WTC11 (cell line): ENCODE measurements at regions not wholly inside any gene's neighbourhood (a gene's known extent, or its start where the extent isn't known, plus 50 kb on each side); places are given as distances from the start of the nearest gene placed in this dataset.

ENCODE experiments used
- ATAC-seq: fragments of 200-7000 bp; cut with Tn5 transposase; 2 replicates; pipeline ENCODE4 v1.10.0; 2021; ENCODE audit warnings: mild to moderate bottlenecking, moderate library complexity
- CTCF ChIA-PET: fragments of 300-600 bp; sonication (Branson Sonifier 250); formaldehyde crosslinking; loops from one replicate; lab custom pipeline; 2021; ENCODE audit warnings: antibody characterized with exemption; lab: Charles Lee
- POLR2A ChIA-PET: fragments of 350-600 bp; sonication (Branson Sonifier 250); formaldehyde crosslinking; loops from one replicate; lab custom pipeline; 2021; ENCODE audit warnings: antibody characterized with exemption; lab: Charles Lee
- DNase-seq: peaks from one replicate; pipeline ENCODE4 v3.0.0; 2021; ENCODE audit warnings: low spot score
- H3K27ac Mint-ChIP-seq: 2 replicates; pipeline ENCODE4 v1.8.0; 2021; ENCODE audit warnings: mixed read lengths
- H3K27me3 Mint-ChIP-seq: 2 replicates; pipeline ENCODE4 v1.8.0; 2021; ENCODE audit warnings: low read depth, mild to moderate bottlenecking, moderate library complexity, mixed read lengths
- H3K36me3 Mint-ChIP-seq: 2 replicates; pipeline ENCODE4 v1.8.0; 2021; ENCODE audit warnings: mixed read lengths
- H3K4me1 Mint-ChIP-seq: 2 replicates; pipeline ENCODE4 v1.8.0; 2022; ENCODE audit warnings: mixed read lengths
- H3K4me3 Mint-ChIP-seq: 2 replicates; pipeline ENCODE4 v1.8.0; 2021; ENCODE audit warnings: mild to moderate bottlenecking, moderate library complexity, mixed read lengths
- H3K9me3 Mint-ChIP-seq: 2 replicates; pipeline ENCODE4 v1.8.0; 2021; ENCODE audit warnings: mixed read lengths
- ATF3 ChIP-seq: sonication (generic); formaldehyde crosslinking; conservative IDR thresholded peaks from 2 replicates; pipeline ENCODE4 v1.8.1; 2022; ENCODE audit warnings: mild to moderate bottlenecking, missing genetic modification reagents
- GRHL2 ChIP-seq: fragments of 250-450 bp; sonication (Bioruptor Pico); IDR thresholded peaks from 2 replicates; pipeline ENCODE4 v1.8.0; 2022; ENCODE audit warnings: mild to moderate bottlenecking, moderate library complexity; ENCODE audit not compliant: insufficient replicate concordance, severe bottlenecking
- JUN ChIP-seq: sonication (generic); formaldehyde crosslinking; IDR thresholded peaks from 2 replicates; pipeline ENCODE4 v1.8.0; 2023; ENCODE audit warnings: mild to moderate bottlenecking, missing genetic modification reagents
- MXD4 ChIP-seq: fragments of 250-450 bp; sonication (Bioruptor Pico); IDR thresholded peaks from 2 replicates; pipeline ENCODE4 v1.8.0; 2021; ENCODE audit warnings: mild to moderate bottlenecking, moderate library complexity, borderline replicate concordance
- NFE2L1 ChIP-seq: sonication (generic); formaldehyde crosslinking; IDR thresholded peaks from 2 replicates; pipeline ENCODE4 v1.8.1; 2023; ENCODE audit warnings: missing genetic modification reagents
- SMAD3 ChIP-seq: sonication (generic); formaldehyde crosslinking; IDR thresholded peaks from 2 replicates; pipeline ENCODE4 v1.8.0; 2022; ENCODE audit warnings: missing genetic modification reagents, mild to moderate bottlenecking, borderline replicate concordance
- USF1 ChIP-seq: sonication (generic); formaldehyde crosslinking; IDR thresholded peaks from 2 replicates; pipeline ENCODE4 v1.8.0; 2022; ENCODE audit warnings: mild to moderate bottlenecking, missing genetic modification reagents
- ZNF281 ChIP-seq: sonication (generic); formaldehyde crosslinking; IDR thresholded peaks from 2 replicates; pipeline ENCODE4 v1.8.0; 2023; ENCODE audit warnings: mild to moderate bottlenecking, missing genetic modification reagents
- ZNF396 ChIP-seq: fragments of 250-450 bp; sonication (Bioruptor Pico); IDR thresholded peaks from 2 replicates; pipeline ENCODE4 v1.8.0; 2021; ENCODE audit warnings: mild to moderate bottlenecking, moderate library complexity, borderline replicate concordance
- ZNF416 ChIP-seq: fragments of 250-450 bp; sonication (Bioruptor Pico); IDR thresholded peaks from 2 replicates; pipeline ENCODE4 v1.9.0; 2021; ENCODE audit warnings: mild to moderate bottlenecking, inconsistent platforms
- TF ChIP-seq, protein P1 (sequence below): sonication (generic); formaldehyde crosslinking; IDR thresholded peaks from 2 replicates; pipeline ENCODE4 v1.8.0; 2023; ENCODE audit warnings: missing genetic modification reagents, mild to moderate bottlenecking, borderline replicate concordance
- TF ChIP-seq, protein P2 (sequence below): sonication (generic); formaldehyde crosslinking; IDR thresholded peaks from 2 replicates; pipeline ENCODE4 v1.8.0; 2022; ENCODE audit warnings: missing genetic modification reagents
- TF ChIP-seq, protein P3 (sequence below): sonication (generic); formaldehyde crosslinking; IDR thresholded peaks from 2 replicates; pipeline ENCODE4 v1.8.1; 2022; ENCODE audit warnings: low read depth, mild to moderate bottlenecking, moderate library complexity, missing genetic modification reagents, borderline replicate concordance
- TF ChIP-seq, protein P4 (sequence below): fragments of 250-450 bp; sonication (Bioruptor Pico); IDR thresholded peaks from 2 replicates; pipeline ENCODE4 v1.9.0; 2021; ENCODE audit warnings: mild to moderate bottlenecking, borderline replicate concordance

DNA sequence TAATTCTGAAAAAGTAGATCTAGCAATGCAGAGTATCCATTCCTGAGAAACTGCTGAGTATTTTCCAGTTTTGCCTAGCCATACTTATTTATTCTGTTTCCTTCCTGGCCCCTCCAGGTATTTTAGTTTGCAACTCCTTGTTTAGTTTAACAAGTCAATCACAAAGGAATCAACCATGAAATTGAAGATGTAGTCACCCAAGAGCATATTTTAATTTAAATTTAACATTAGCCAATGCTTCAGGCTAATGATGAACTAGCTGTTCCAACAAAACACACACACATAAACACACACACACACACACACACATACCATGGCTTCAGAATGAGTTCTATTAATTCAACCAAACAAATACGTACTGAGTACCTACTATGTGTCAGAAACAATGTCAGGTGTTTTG, 332.8 kb upstream of the ERCC4 start:
- CTCF ChIA-PET = no interaction called here
- Mint-ChIP-seq H3K27me3 (no peaks in the 10 kb centered on the region; the same call in 1 of the 2 replicates), H3K27ac (no peak overlapping the region), H3K9me3 (peaks cover 7% of the 10 kb centered on the region), H3K4me3 (no peak overlapping the region), H3K4me1 (no peaks in the 10 kb centered on the region), H3K36me3 (no peaks in the 10 kb centered on the region)
- POLR2A ChIA-PET = no interaction called here
- ATAC-seq = no peak
- DNase-seq = no peak
- TF ChIP-seq ATF3 (CRISPR knock-in tag) (no peak), NFE2L1 (CRISPR knock-in tag) (no peak), SMAD3 (CRISPR knock-in tag) (no peak), MXD4 (CRISPR knock-in tag) (no peak), GRHL2 (CRISPR knock-in tag) (no peak), JUN (CRISPR knock-in tag) (no peak), ZNF281 (CRISPR knock-in tag) (no peak), ZNF416 (no peak), USF1 (CRISPR knock-in tag) (no peak), ZNF396 (no peak)
- TF ChIP-seq, protein P1, sequence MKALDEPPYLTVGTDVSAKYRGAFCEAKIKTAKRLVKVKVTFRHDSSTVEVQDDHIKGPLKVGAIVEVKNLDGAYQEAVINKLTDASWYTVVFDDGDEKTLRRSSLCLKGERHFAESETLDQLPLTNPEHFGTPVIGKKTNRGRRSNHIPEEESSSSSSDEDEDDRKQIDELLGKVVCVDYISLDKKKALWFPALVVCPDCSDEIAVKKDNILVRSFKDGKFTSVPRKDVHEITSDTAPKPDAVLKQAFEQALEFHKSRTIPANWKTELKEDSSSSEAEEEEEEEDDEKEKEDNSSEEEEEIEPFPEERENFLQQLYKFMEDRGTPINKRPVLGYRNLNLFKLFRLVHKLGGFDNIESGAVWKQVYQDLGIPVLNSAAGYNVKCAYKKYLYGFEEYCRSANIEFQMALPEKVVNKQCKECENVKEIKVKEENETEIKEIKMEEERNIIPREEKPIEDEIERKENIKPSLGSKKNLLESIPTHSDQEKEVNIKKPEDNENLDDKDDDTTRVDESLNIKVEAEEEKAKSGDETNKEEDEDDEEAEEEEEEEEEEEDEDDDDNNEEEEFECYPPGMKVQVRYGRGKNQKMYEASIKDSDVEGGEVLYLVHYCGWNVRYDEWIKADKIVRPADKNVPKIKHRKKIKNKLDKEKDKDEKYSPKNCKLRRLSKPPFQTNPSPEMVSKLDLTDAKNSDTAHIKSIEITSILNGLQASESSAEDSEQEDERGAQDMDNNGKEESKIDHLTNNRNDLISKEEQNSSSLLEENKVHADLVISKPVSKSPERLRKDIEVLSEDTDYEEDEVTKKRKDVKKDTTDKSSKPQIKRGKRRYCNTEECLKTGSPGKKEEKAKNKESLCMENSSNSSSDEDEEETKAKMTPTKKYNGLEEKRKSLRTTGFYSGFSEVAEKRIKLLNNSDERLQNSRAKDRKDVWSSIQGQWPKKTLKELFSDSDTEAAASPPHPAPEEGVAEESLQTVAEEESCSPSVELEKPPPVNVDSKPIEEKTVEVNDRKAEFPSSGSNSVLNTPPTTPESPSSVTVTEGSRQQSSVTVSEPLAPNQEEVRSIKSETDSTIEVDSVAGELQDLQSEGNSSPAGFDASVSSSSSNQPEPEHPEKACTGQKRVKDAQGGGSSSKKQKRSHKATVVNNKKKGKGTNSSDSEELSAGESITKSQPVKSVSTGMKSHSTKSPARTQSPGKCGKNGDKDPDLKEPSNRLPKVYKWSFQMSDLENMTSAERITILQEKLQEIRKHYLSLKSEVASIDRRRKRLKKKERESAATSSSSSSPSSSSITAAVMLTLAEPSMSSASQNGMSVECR (CRISPR knock-in tag) = no peak
- TF ChIP-seq, protein P2, sequence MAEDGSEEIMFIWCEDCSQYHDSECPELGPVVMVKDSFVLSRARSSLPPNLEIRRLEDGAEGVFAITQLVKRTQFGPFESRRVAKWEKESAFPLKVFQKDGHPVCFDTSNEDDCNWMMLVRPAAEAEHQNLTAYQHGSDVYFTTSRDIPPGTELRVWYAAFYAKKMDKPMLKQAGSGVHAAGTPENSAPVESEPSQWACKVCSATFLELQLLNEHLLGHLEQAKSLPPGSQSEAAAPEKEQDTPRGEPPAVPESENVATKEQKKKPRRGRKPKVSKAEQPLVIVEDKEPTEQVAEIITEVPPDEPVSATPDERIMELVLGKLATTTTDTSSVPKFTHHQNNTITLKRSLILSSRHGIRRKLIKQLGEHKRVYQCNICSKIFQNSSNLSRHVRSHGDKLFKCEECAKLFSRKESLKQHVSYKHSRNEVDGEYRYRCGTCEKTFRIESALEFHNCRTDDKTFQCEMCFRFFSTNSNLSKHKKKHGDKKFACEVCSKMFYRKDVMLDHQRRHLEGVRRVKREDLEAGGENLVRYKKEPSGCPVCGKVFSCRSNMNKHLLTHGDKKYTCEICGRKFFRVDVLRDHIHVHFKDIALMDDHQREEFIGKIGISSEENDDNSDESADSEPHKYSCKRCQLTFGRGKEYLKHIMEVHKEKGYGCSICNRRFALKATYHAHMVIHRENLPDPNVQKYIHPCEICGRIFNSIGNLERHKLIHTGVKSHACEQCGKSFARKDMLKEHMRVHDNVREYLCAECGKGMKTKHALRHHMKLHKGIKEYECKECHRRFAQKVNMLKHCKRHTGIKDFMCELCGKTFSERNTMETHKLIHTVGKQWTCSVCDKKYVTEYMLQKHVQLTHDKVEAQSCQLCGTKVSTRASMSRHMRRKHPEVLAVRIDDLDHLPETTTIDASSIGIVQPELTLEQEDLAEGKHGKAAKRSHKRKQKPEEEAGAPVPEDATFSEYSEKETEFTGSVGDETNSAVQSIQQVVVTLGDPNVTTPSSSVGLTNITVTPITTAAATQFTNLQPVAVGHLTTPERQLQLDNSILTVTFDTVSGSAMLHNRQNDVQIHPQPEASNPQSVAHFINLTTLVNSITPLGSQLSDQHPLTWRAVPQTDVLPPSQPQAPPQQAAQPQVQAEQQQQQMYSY (CRISPR knock-in tag) = no peak
- TF ChIP-seq, protein P3, sequence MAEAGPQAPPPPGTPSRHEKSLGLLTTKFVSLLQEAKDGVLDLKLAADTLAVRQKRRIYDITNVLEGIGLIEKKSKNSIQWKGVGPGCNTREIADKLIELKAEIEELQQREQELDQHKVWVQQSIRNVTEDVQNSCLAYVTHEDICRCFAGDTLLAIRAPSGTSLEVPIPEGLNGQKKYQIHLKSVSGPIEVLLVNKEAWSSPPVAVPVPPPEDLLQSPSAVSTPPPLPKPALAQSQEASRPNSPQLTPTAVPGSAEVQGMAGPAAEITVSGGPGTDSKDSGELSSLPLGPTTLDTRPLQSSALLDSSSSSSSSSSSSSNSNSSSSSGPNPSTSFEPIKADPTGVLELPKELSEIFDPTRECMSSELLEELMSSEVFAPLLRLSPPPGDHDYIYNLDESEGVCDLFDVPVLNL (CRISPR knock-in tag) = no peak
- TF ChIP-seq, protein P4, sequence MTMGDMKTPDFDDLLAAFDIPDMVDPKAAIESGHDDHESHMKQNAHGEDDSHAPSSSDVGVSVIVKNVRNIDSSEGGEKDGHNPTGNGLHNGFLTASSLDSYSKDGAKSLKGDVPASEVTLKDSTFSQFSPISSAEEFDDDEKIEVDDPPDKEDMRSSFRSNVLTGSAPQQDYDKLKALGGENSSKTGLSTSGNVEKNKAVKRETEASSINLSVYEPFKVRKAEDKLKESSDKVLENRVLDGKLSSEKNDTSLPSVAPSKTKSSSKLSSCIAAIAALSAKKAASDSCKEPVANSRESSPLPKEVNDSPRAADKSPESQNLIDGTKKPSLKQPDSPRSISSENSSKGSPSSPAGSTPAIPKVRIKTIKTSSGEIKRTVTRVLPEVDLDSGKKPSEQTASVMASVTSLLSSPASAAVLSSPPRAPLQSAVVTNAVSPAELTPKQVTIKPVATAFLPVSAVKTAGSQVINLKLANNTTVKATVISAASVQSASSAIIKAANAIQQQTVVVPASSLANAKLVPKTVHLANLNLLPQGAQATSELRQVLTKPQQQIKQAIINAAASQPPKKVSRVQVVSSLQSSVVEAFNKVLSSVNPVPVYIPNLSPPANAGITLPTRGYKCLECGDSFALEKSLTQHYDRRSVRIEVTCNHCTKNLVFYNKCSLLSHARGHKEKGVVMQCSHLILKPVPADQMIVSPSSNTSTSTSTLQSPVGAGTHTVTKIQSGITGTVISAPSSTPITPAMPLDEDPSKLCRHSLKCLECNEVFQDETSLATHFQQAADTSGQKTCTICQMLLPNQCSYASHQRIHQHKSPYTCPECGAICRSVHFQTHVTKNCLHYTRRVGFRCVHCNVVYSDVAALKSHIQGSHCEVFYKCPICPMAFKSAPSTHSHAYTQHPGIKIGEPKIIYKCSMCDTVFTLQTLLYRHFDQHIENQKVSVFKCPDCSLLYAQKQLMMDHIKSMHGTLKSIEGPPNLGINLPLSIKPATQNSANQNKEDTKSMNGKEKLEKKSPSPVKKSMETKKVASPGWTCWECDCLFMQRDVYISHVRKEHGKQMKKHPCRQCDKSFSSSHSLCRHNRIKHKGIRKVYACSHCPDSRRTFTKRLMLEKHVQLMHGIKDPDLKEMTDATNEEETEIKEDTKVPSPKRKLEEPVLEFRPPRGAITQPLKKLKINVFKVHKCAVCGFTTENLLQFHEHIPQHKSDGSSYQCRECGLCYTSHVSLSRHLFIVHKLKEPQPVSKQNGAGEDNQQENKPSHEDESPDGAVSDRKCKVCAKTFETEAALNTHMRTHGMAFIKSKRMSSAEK (CRISPR knock-in tag) = no peak
